DND-41 (cell line): ENCODE measurements at regions not wholly inside any gene's neighbourhood (a gene's known extent, or its start where the extent isn't known, plus 50 kb on each side); places are given as distances from the start of the nearest gene placed in this dataset.

Source experiments
- CTCF ChIP-seq: IDR thresholded peaks from 2 replicates; pipeline ENCODE4 v1.5.1; 2012; ENCODE audit warnings: borderline replicate concordance, low read length, moderate library complexity, mild to moderate bottlenecking; ENCODE audit not compliant: poor library complexity, severe bottlenecking; ENCODE audit errors: extremely low read depth
- EZH2 ChIP-seq: IDR thresholded peaks from 3 replicates; pipeline ENCODE4 v1.6.1; 2012; ENCODE audit warnings: borderline replicate concordance, low read depth, mild to moderate bottlenecking, moderate library complexity, low read length, inconsistent platforms; ENCODE audit not compliant: severe bottlenecking

GRCh38 chr2:198351647-198352046, 547.3 kb downstream of the PLCL1 start:
- TF ChIP-seq CTCF (no peak), EZH2 (no peak)
